ENCODE measurements at regions not wholly inside any gene's neighbourhood (a gene's known extent, or its start where the extent isn't known, plus 50 kb on each side); places are given as distances from the start of the nearest gene placed in this dataset.
A peak's percentile ranks its signal among the peaks of the same experiment; 100 is the strongest.
"Not testable (repeated sequence)": the region's sequence is repeated elsewhere in the genome, so short reads cannot be mapped to it uniquely, and the experiment has no call there.

GRCh38 chr7:81887098-81888090 lies 117.5 kb upstream of the HGF start:
- DNase-seq, result no peak

- no peak for DNase-seq
Measured at GRCh38 chr7:81886211-81886764, 116.4 kb upstream of the HGF start.

- no peak for DNase-seq
Measured at GRCh38 chr7:81884817-81885216, 115.0 kb upstream of the HGF start.

- no peak for DNase-seq
Measured at GRCh38 chr7:81883801-81884393, 114.0 kb upstream of the HGF start.

- no peak for DNase-seq
Measured at GRCh38 chr7:81882086-81882485, 112.2 kb upstream of the HGF start.

GRCh38 chr7:81877890-81878289 lies 108.0 kb upstream of the HGF start:
- no peak for DNase-seq

- no peak for DNase-seq
Measured at GRCh38 chr7:81873559-81873958, 103.7 kb upstream of the HGF start.

GRCh38 chr7:81871606-81872265 lies 101.9 kb upstream of the HGF start:
- no peak for DNase-seq

- no peak for DNase-seq
Measured at GRCh38 chr7:81870608-81871007, 100.8 kb upstream of the HGF start.

GRCh38 chr7:81869670-81870069 lies 99.8 kb upstream of the HGF start:
- DNase-seq, result no peak

- no peak for DNase-seq
Measured at GRCh38 chr7:81865754-81866153, 95.9 kb upstream of the HGF start.

- DNase-seq, result no peak
Measured at GRCh38 chr7:81859433-81859832, 89.6 kb upstream of the HGF start.

GRCh38 chr7:81858820-81859219 lies 89.0 kb upstream of the HGF start:
- DNase-seq, result peak in 1 of 51 donors; percentile 14

GRCh38 chr7:81857385-81857784 lies 87.5 kb upstream of the HGF start:
- no peak for DNase-seq

- no peak for DNase-seq
Measured at GRCh38 chr7:81854518-81854917, 84.7 kb upstream of the HGF start.

GRCh38 chr7:81852701-81853100 lies 82.9 kb upstream of the HGF start:
- DNase-seq, result no peak

- no peak for DNase-seq
Measured at GRCh38 chr7:81851413-81851812, 81.6 kb upstream of the HGF start.

- DNase-seq, result peak in 7 of 51 donors; percentile 0 to 29 (median 2)
Measured at GRCh38 chr7:81846398-81846797, 76.6 kb upstream of the HGF start.

GRCh38 chr7:81845744-81846241 lies 75.9 kb upstream of the HGF start:
- peak in 1 of 51 donors; percentile 2 for DNase-seq

GRCh38 chr7:81843657-81844056 lies 73.8 kb upstream of the HGF start:
- not testable (repeated sequence) for DNase-seq

GRCh38 chr7:81842361-81842760 lies 72.5 kb upstream of the HGF start:
- DNase-seq, result peak in 1 of 51 donors; percentile 19

Measured in hypothalamus (tissue), 51 donors.